GM19035 (cell line): ENCODE measurements at regions not wholly inside any gene's neighbourhood (a gene's known extent, or its start where the extent isn't known, plus 50 kb on each side); places are given as distances from the start of the nearest gene placed in this dataset.
"Not testable (repeated sequence)": the region's sequence is repeated elsewhere in the genome, so short reads cannot be mapped to it uniquely, and the experiment has no call there.

Source experiments
- ATAC-seq: cut with Tn5 transposase; IDR thresholded peaks from one replicate; pipeline ENCODE4 v1.9.1; 2021; ENCODE audit not compliant: unreplicated experiment

- ATAC-seq, result no peak
These were observed 103.3 kb downstream of the MDH1 start for GRCh38 chr2:63692002-63692606.

GRCh38 chr2:63695583-63695982 lies 106.8 kb downstream of the MDH1 start:
- ATAC-seq, result no peak

- no peak for ATAC-seq
These were observed 107.7 kb downstream of the MDH1 start for GRCh38 chr2:63696496-63696895.

DNA sequence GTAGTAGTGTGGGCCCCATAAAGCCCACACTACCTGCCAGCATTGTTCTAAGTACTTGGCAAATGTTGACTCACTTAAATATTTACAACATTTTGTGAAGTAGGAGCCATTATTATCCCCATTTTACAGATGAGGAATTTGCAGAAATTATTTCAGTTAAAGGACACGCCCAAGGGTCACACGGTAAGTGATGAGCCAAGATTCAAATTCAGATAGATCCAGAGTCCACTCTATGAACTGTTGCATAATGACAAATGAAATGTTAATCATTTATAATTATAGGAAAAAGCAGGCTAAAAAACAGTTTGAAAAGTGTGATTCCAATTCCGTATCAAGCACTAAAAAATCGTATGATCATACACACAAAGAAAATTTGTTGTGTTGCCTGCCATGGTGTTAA lies 108.4 kb downstream of the MDH1 start:
- ATAC-seq, result no peak

DNA sequence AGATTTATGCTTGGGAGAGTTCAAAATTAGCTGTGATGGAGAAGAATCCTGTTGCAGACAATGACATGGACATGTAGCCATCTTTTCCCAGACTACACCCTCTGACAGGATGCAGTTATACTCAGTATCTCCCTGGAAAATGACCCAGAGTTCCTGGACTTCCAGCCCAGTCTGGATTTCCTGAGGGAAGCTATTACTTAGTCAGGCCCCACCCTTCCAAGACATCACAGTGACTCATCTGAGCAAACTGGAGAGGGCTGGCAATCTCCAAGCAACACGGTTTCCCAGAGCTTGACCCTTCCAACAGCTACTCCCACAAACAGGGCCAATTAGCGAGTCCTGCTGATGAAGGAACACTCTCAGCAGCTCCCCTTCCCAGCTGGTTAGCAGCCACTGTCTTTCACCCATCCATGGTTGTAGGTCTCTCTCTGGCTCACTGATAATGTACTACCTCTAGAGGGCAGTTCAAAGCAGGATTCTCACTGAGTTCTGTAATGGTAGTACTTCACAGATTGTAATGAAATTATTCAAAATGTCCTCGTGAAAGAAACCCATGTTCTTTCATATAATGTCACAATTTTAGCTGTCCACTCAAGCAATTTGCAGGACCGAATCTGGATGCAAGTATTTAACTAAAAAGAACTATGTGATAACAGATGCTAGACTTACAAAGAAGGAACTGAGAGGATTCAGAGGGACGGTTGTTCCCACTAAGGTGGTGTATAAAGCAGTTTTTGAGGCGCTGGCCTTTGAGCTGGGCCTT lies 110.2 kb downstream of the MDH1 start:
- ATAC-seq, result peak; percentile 74

DNA sequence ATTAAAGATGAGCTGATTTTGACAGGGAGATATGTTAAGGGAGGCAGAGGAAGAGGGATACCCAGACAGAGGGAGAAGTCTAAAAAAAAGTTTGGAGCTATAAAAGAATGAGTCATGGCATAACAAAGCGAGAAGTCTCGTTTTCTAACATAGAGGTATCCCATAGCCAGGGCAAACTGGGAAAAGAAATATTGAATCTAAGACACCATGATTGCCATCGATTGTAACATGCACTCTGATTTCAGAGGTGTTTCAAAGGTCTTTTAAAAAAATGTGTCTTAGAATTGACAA lies 110.7 kb downstream of the MDH1 start:
- no peak for ATAC-seq

DNA sequence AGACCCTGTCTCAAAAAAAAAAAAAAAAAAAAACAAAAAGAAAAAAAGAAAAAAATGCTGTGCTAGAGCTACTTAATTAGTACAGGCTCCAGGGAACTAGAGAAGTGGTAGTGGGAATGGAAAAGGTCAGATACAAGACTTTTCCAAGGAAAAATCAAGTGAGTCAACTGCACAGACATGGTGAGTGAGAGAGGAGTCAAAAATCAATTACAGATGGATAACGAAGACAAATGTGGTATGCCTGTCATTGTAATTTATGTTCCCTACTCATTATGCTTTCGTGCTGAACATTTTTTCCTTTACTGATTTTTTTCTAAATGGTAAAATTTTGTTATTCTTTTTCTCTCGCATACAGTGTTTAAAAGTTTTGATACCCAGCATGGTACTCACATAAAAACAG lies 111.5 kb downstream of the MDH1 start:
- ATAC-seq, result no peak

- no peak for ATAC-seq
These were observed 112.6 kb downstream of the MDH1 start for GRCh38 chr2:63701406-63701805.

- ATAC-seq, result not testable (repeated sequence)
These were observed 117.3 kb downstream of the MDH1 start for GRCh38 chr2:63706084-63706483.

- ATAC-seq, result no peak
These were observed 122.0 kb downstream of the MDH1 start for GRCh38 chr2:63710732-63711131.

GRCh38 chr2:63712748-63713147 lies 124.0 kb downstream of the MDH1 start:
- no peak for ATAC-seq

- ATAC-seq, result no peak
These were observed 125.5 kb upstream of the UGP2 start for GRCh38 chr2:63716146-63716545.

- no peak for ATAC-seq
These were observed 122.6 kb upstream of the UGP2 start for GRCh38 chr2:63719052-63719451.

DNA sequence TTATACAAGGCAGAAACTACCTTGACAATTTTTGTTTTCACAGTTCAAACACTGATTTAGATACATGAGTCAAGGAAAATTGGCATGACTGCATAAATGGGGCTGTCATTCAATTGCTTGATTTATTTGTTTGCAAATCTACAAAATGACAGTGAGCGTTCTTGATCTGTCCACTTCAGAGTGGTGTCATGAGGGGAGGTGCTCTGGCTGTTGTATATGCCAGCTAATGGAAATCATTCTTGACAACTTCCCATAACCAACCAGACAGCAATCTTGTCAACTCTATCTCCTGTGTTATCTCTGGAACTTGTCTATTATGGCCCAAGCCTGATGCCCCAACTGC lies 120.6 kb upstream of the UGP2 start:
- no peak for ATAC-seq

- not testable (repeated sequence) for ATAC-seq
These were observed 119.4 kb upstream of the UGP2 start for GRCh38 chr2:63722284-63722683.

DNA sequence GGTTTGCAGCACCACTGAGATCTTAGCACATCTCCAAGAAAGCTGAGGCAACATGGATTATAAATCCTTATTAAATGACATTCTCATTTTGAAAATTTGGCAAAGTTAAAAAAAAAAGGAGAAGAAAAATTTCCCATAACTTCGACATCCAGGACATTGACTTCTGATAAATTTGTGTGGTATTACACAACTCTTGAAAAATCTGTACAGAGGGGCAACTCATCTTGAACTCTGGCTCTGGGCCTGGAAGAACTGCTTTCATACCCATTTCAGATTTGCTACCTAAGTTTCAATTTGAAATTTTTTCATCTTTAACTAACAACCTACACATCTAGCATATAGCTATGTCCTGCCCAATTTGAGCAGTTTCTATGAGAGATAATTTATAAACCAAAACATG lies 118.0 kb upstream of the UGP2 start:
- no peak for ATAC-seq

- ATAC-seq, result not testable (repeated sequence)
These were observed 116.5 kb upstream of the UGP2 start for GRCh38 chr2:63725212-63725611.

GRCh38 chr2:63729362-63729761 lies 112.3 kb upstream of the UGP2 start:
- no peak for ATAC-seq

GRCh38 chr2:63729831-63730230 lies 111.9 kb upstream of the UGP2 start:
- no peak for ATAC-seq

- no peak for ATAC-seq
These were observed 107.2 kb upstream of the UGP2 start for GRCh38 chr2:63734510-63734909.

DNA sequence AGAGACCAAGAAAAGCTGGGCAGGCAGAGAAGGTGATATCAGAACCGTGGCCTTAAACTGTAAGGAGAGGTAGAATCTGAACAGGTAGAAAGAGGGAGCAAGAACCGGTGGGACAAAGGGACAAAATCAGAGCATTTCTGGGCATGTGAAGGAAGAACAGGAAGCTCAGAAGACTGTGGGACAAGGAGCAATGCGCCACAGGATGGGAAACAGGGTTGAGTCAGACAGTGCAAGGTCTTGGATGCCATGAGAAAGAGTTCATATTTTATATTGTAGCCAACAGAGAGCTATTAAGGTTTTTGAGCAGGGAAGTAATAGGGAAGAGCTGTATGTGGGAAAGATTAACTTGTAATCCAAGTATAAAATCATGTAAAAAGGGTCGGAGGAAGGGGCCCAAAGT lies 106.4 kb upstream of the UGP2 start:
- ATAC-seq, result no peak

DNA sequence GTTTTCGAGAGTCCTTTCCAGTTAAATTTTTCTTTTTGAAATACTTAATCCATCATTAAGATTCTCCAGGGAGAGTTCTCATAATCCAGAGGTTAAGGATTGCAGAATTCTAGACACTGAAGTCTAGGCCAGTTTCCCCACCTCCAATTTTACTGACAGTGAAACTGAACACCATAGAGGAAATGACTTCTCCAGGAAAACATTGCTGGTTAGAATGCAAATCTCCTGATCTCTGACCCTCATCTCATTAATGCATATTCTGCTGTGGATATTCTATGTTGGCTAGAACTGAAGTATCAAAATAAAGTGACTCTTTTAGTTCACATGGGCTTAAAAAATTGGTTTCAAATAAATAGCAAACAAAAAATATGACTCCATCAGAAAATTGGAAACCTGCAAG lies 105.8 kb upstream of the UGP2 start:
- no peak for ATAC-seq

GRCh38 chr2:63736354-63736753 lies 105.3 kb upstream of the UGP2 start:
- no peak for ATAC-seq
